ENCODE measurements at regions not wholly inside any gene's neighbourhood (a gene's known extent, or its start where the extent isn't known, plus 50 kb on each side); places are given as distances from the start of the nearest gene placed in this dataset.

DNA sequence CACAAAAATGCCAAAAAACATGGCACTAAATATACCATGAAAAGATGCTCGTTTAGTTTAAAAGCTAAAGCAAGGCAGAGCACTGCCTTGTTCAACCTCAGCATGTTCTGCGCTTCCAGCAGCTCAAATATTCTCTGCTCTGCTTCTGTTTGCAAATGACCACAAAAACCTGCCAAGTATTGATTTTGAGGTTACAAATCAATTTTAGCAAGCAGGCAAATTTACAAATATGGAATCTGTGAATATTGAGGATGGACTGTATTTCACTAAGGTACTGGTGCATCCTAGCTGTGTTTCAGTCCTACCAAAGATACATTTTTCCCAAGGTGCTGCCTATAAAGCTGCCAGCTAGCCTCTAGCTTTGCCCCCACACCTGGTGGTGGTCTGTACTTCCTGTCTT is 449.9 kb downstream of the PREX1 start (continued):
- TF ChIP-seq ZNF362 (CRISPR knock-in tag; IDR thresholded peaks at IDR 0.05; ENCODE audit: borderline replicate concordance): no peak
- no peak for TF ChIP-seq ZNF138 (CRISPR knock-in tag; IDR thresholded peaks at IDR 0.05; ENCODE audit: low read depth)
- TF ChIP-seq ZNF777 (CRISPR knock-in tag; IDR thresholded peaks at IDR 0.05): no peak
- TF ChIP-seq SRF (IDR thresholded peaks at IDR 0.05; ENCODE audit: low read depth, low read length): no peak
- no peak for TF ChIP-seq ZSCAN31 (CRISPR knock-in tag; IDR thresholded peaks at IDR 0.05; ENCODE audit: low read depth)
- TF ChIP-seq EP300 (IDR thresholded peaks at IDR 0.05; ENCODE audit: low read depth in 2 of 2, low read length in 2 of 2): peak in 1 of 2 experiments; percentile 63; a peak in 1 of 4 replicates
- no peak for TF ChIP-seq EP300 (CRISPR knock-in tag; IDR thresholded peaks at IDR 0.05; ENCODE audit: borderline replicate concordance)
- TF ChIP-seq SMC3 (IDR thresholded peaks at IDR 0.05; ENCODE audit: low read length): no peak
- TF ChIP-seq ARID2 (CRISPR knock-in tag; IDR thresholded peaks at IDR 0.05; ENCODE audit: borderline replicate concordance): no peak
- no peak for TF ChIP-seq PCBP2 (optimal IDR thresholded peaks at IDR 0.05; ENCODE audit: low read depth, low read length, poor library complexity, severe bottlenecking)
- TF ChIP-seq ZKSCAN5 (CRISPR knock-in tag; IDR thresholded peaks at IDR 0.05): no peak
- no peak for TF ChIP-seq PHB2 (IDR thresholded peaks at IDR 0.05; ENCODE audit: partially characterized antibody)
- no peak for TF ChIP-seq ZNF577 (CRISPR knock-in tag; IDR thresholded peaks at IDR 0.05; ENCODE audit: borderline replicate concordance, low read depth)
- TF ChIP-seq PAF1 (CRISPR knock-in tag; IDR thresholded peaks at IDR 0.05): no peak
- no peak for TF ChIP-seq KDM5A (IDR thresholded peaks at IDR 0.05; ENCODE audit: borderline replicate concordance, low read length)
- TF ChIP-seq HMG20A (CRISPR knock-in tag; IDR thresholded peaks at IDR 0.05; ENCODE audit: borderline replicate concordance): no peak
- TF ChIP-seq ZNF180 (CRISPR knock-in tag; IDR thresholded peaks at IDR 0.05; ENCODE audit: borderline replicate concordance, low read depth): no peak
- TF ChIP-seq GATA4 (IDR thresholded peaks at IDR 0.05; ENCODE audit: borderline replicate concordance, low read depth): no peak
- TF ChIP-seq ZNF678 (CRISPR knock-in tag; IDR thresholded peaks at IDR 0.05): no peak
- TF ChIP-seq, protein P1, sequence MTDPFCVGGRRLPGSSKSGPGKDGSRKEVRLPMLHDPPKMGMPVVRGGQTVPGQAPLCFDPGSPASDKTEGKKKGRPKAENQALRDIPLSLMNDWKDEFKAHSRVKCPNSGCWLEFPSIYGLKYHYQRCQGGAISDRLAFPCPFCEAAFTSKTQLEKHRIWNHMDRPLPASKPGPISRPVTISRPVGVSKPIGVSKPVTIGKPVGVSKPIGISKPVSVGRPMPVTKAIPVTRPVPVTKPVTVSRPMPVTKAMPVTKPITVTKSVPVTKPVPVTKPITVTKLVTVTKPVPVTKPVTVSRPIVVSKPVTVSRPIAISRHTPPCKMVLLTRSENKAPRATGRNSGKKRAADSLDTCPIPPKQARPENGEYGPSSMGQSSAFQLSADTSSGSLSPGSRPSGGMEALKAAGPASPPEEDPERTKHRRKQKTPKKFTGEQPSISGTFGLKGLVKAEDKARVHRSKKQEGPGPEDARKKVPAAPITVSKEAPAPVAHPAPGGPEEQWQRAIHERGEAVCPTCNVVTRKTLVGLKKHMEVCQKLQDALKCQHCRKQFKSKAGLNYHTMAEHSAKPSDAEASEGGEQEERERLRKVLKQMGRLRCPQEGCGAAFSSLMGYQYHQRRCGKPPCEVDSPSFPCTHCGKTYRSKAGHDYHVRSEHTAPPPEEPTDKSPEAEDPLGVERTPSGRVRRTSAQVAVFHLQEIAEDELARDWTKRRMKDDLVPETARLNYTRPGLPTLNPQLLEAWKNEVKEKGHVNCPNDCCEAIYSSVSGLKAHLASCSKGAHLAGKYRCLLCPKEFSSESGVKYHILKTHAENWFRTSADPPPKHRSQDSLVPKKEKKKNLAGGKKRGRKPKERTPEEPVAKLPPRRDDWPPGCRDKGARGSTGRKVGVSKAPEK (CRISPR knock-in tag; IDR thresholded peaks at IDR 0.05; ENCODE audit: borderline replicate concordance): peak; percentile 92; the same call in 1 of the 2 replicates
- no peak for TF ChIP-seq ZNF747 (CRISPR knock-in tag; IDR thresholded peaks at IDR 0.05; ENCODE audit: borderline replicate concordance)
- TF ChIP-seq ZNF7 (CRISPR knock-in tag; IDR thresholded peaks at IDR 0.05): no peak
- TF ChIP-seq BRD4 (CRISPR knock-in tag; IDR thresholded peaks at IDR 0.05): no peak
- TF ChIP-seq ZXDC (CRISPR knock-in tag; IDR thresholded peaks at IDR 0.05): no peak
- no peak for TF ChIP-seq ZNF207 (IDR thresholded peaks at IDR 0.05; ENCODE audit: borderline replicate concordance)
- TF ChIP-seq ZNF557 (CRISPR knock-in tag; IDR thresholded peaks at IDR 0.05): no peak
- TF ChIP-seq GTF2F1 (IDR thresholded peaks at IDR 0.05; ENCODE audit: low read length): no peak
